Naive thymus-derived CD8-positive, alpha-beta T cell (primary cell): ENCODE measurements at regions not wholly inside any gene's neighbourhood (a gene's known extent, or its start where the extent isn't known, plus 50 kb on each side); places are given as distances from the start of the nearest gene placed in this dataset.

Experiments
- ATAC-seq, 2 donors: fragments of 150-1000 bp; cut with Tn5 transposase in 1 of 2; sonication (Bioruptor Pico), chemical (Tn5 transposase) in 1 of 2; 1 replicate in 1 of 2; 2 replicates in 1 of 2; pipeline ENCODE4 v1.10.0; 2021; ENCODE audit warnings: mild to moderate bottlenecking in 2 of 2, moderate library complexity in 2 of 2
- POLR2A ChIA-PET: fragments of 350-600 bp; sonication (Branson Sonifier 250); formaldehyde crosslinking; loops from one replicate; lab custom pipeline; 2021; ENCODE audit warnings: antibody characterized with exemption; lab: Charles Lee
- DNase-seq, 10 donors: peaks; one replicate each; pipeline versions ENCODE4 v3.0.0 to v3.0.0-alpha.2; 2020 to 2022
- H3K27ac Mint-ChIP-seq, 10 donors: one replicate each; pipeline ENCODE4 v1.8.0; 2020 to 2022; ENCODE audit warnings: mild to moderate bottlenecking in 10 of 10, mixed read lengths in 10 of 10, moderate library complexity in 4 of 10, inconsistent platforms in 1 of 10
- H3K27me3 Mint-ChIP-seq, 5 donors: one replicate each; pipeline ENCODE4 v1.8.0; 2021 to 2022; ENCODE audit warnings: mixed read lengths in 5 of 5
- H3K36me3 Mint-ChIP-seq, 3 donors: one replicate each; pipeline ENCODE4 v1.8.0; 2020 to 2022; ENCODE audit warnings: mixed read lengths in 3 of 3, mild to moderate bottlenecking in 2 of 3, inconsistent platforms in 1 of 3
- H3K4me1 Mint-ChIP-seq, 4 donors: one replicate each; pipeline ENCODE4 v1.8.0; 2021 to 2022; ENCODE audit warnings: mixed read lengths in 4 of 4
- H3K4me3 Mint-ChIP-seq, 10 donors: one replicate each; pipeline ENCODE4 v1.8.0; 2020 to 2022; ENCODE audit warnings: mild to moderate bottlenecking in 10 of 10, mixed read lengths in 10 of 10, moderate library complexity in 6 of 10, inconsistent platforms in 1 of 10
- H3K9me3 Mint-ChIP-seq, 9 donors: one replicate each; pipeline ENCODE4 v1.8.0; 2020 to 2022; ENCODE audit warnings: mixed read lengths in 9 of 9, mild to moderate bottlenecking in 3 of 9, inconsistent platforms in 1 of 9, moderate library complexity in 1 of 9

- peaks cover 0 to 4% (median 0%) of the 10 kb centered on the region in 9 donors for H3K9me3 Mint-ChIP-seq
- DNase-seq (no peak), ATAC-seq (peak in 1 of 2 donors; percentile 44)
- H3K36me3 Mint-ChIP-seq: no peaks in the 10 kb centered on the region
- H3K4me1 Mint-ChIP-seq: no peaks in the 10 kb centered on the region
- H3K27ac Mint-ChIP-seq: no peak overlapping the region
- POLR2A ChIA-PET: no interaction called here
- peaks cover 0 to 4% (median 0%) of the 10 kb centered on the region in 5 donors for H3K27me3 Mint-ChIP-seq
- H3K4me3 Mint-ChIP-seq: no peak overlapping the region
Measured at GRCh38 chr1:90508376-90509167, 208.5 kb downstream of the BARHL2 start.

DNA sequence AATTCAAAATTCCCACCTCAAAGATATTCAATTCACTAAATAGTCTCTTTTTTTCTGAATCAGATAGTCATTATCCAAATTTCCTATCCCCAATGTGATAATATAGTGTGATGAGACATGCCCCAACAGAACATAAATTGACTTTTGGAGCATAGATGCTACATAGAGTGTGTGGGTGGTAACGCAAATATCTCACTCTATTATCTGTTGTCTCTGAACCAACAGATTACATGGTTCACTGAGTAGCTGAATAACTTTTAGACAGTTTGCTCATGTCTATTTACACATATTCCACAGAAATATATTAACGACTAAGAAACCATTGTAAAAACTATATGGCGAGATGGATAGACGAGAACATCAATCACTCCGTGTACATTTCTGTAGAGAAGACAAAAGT is 209.9 kb downstream of the BARHL2 start:
- H3K36me3 Mint-ChIP-seq: no peaks in the 10 kb centered on the region
- DNase-seq (no peak), ATAC-seq (no peak)
- no peak overlapping the region for H3K27ac Mint-ChIP-seq
- H3K27me3 Mint-ChIP-seq: peaks cover 0 to 9% (median 0%) of the 10 kb centered on the region in 5 donors
- no peaks in the 10 kb centered on the region for H3K9me3 Mint-ChIP-seq
- no peaks in the 10 kb centered on the region for H3K4me1 Mint-ChIP-seq
- POLR2A ChIA-PET: no interaction called here
- no peak overlapping the region for H3K4me3 Mint-ChIP-seq

DNA sequence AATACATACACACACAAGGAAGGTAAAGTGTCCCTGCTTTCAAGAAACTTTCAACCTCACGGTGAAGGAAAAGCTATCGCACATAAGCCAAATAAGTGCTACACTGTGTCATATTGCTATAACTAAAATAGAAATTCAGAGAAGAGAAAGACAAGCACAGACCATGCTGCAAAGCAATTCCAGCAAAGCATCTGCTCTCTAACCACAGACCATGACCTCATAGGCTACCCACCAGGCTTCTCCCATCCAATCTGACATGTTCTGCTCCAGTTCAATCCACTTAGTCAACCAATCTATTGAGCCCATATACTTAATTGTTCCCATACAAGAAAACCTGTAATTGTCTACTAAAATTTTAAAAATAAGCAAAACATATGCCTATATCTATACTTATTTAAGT is 211.3 kb downstream of the BARHL2 start:
- H3K9me3 Mint-ChIP-seq: no peaks in the 10 kb centered on the region
- POLR2A ChIA-PET: no interaction called here
- DNase-seq (no peak), ATAC-seq (no peak)
- no peaks in the 10 kb centered on the region for H3K4me1 Mint-ChIP-seq
- H3K4me3 Mint-ChIP-seq: no peak overlapping the region
- H3K36me3 Mint-ChIP-seq: no peaks in the 10 kb centered on the region
- peaks cover 0 to 17% (median 0%) of the 10 kb centered on the region in 5 donors for H3K27me3 Mint-ChIP-seq
- H3K27ac Mint-ChIP-seq: no peak overlapping the region

GRCh38 chr1:90504509-90504908 is 212.6 kb downstream of the BARHL2 start:
- ATAC-seq (no peak), DNase-seq (no peak)
- no peak overlapping the region for H3K4me3 Mint-ChIP-seq
- H3K27ac Mint-ChIP-seq: no peak overlapping the region
- peaks cover 0 to 17% (median 2%) of the 10 kb centered on the region in 5 donors for H3K27me3 Mint-ChIP-seq
- H3K36me3 Mint-ChIP-seq: no peaks in the 10 kb centered on the region
- H3K9me3 Mint-ChIP-seq: no peaks in the 10 kb centered on the region
- POLR2A ChIA-PET: no interaction called here
- H3K4me1 Mint-ChIP-seq: no peaks in the 10 kb centered on the region

DNA sequence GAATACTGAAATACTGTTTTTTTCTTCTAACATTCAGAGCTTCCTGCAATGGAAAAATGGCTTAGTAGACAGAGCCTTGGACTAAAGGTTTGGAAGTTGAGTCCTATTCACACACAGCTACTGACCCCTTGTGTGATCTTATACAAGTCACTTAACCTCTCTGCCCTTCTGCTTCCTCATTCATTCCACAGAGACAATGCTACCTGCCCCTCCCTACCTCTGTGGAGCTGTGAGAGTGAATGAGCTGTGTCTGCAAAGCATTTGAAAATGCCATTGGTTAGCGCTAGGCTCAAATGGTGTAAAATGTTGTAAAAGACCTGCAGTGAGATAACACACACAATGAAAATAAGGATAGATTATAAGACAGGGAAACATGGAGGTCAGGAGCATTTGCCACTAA is 214.4 kb downstream of the BARHL2 start:
- Mint-ChIP-seq H3K27me3 (peaks cover 0 to 17% (median 2%) of the 10 kb centered on the region in 5 donors), H3K4me1 (no peaks in the 10 kb centered on the region), H3K9me3 (no peaks in the 10 kb centered on the region), H3K36me3 (no peaks in the 10 kb centered on the region), H3K27ac (no peak overlapping the region), H3K4me3 (no peak overlapping the region)
- ATAC-seq (no peak), DNase-seq (no peak)
- POLR2A ChIA-PET: no interaction called here

GRCh38 chr1:90502194-90502593 is 214.9 kb downstream of the BARHL2 start:
- ATAC-seq (no peak), DNase-seq (no peak)
- Mint-ChIP-seq H3K4me1 (no peaks in the 10 kb centered on the region), H3K27me3 (peaks cover 0 to 17% (median 2%) of the 10 kb centered on the region in 5 donors), H3K36me3 (no peaks in the 10 kb centered on the region), H3K27ac (no peak overlapping the region), H3K9me3 (no peaks in the 10 kb centered on the region), H3K4me3 (no peak overlapping the region)
- POLR2A ChIA-PET: no interaction called here

- DNase-seq: no peak
- H3K4me1 Mint-ChIP-seq: no peaks in the 10 kb centered on the region
- no peaks in the 10 kb centered on the region for H3K9me3 Mint-ChIP-seq
- H3K27me3 Mint-ChIP-seq: peaks cover 0 to 17% (median 4%) of the 10 kb centered on the region in 5 donors
- ATAC-seq: no peak
- POLR2A ChIA-PET: no interaction called here
- H3K27ac Mint-ChIP-seq: no peak overlapping the region
- no peaks in the 10 kb centered on the region for H3K36me3 Mint-ChIP-seq
- no peak overlapping the region for H3K4me3 Mint-ChIP-seq
Measured at GRCh38 chr1:90501281-90501680, 215.8 kb downstream of the BARHL2 start.

GRCh38 chr1:90494748-90495282 is 222.3 kb downstream of the BARHL2 start:
- Mint-ChIP-seq H3K4me3 (no peak overlapping the region), H3K4me1 (no peaks in the 10 kb centered on the region), H3K27ac (no peak overlapping the region), H3K27me3 (peaks cover 2 to 31% (median 13%) of the 10 kb centered on the region in 5 donors), H3K36me3 (no peaks in the 10 kb centered on the region), H3K9me3 (peaks cover 0 to 9% (median 0%) of the 10 kb centered on the region in 9 donors)
- DNase-seq (no peak), ATAC-seq (no peak)
- POLR2A ChIA-PET: no interaction called here

GRCh38 chr1:90488451-90488850 is 228.7 kb downstream of the BARHL2 start:
- ATAC-seq: no peak
- peaks cover 0 to 9% (median 0%) of the 10 kb centered on the region in 9 donors for H3K9me3 Mint-ChIP-seq
- no peak for DNase-seq
- H3K36me3 Mint-ChIP-seq: no peaks in the 10 kb centered on the region
- H3K27ac Mint-ChIP-seq: no peak overlapping the region
- H3K4me3 Mint-ChIP-seq: no peak overlapping the region
- no peaks in the 10 kb centered on the region for H3K4me1 Mint-ChIP-seq
- peaks cover 0 to 9% (median 1%) of the 10 kb centered on the region in 5 donors for H3K27me3 Mint-ChIP-seq
- POLR2A ChIA-PET: no interaction called here

- no peak for DNase-seq
- peaks cover 0 to 6% (median 0%) of the 10 kb centered on the region in 9 donors for H3K9me3 Mint-ChIP-seq
- no peak for ATAC-seq
- H3K27ac Mint-ChIP-seq: no peak overlapping the region
- peaks cover 0 to 6% (median 1%) of the 10 kb centered on the region in 5 donors for H3K27me3 Mint-ChIP-seq
- no peak overlapping the region for H3K4me3 Mint-ChIP-seq
- H3K4me1 Mint-ChIP-seq: no peaks in the 10 kb centered on the region
- no peaks in the 10 kb centered on the region for H3K36me3 Mint-ChIP-seq
- POLR2A ChIA-PET: no interaction called here
Measured at GRCh38 chr1:90486996-90487395, 230.1 kb downstream of the BARHL2 start.

DNA sequence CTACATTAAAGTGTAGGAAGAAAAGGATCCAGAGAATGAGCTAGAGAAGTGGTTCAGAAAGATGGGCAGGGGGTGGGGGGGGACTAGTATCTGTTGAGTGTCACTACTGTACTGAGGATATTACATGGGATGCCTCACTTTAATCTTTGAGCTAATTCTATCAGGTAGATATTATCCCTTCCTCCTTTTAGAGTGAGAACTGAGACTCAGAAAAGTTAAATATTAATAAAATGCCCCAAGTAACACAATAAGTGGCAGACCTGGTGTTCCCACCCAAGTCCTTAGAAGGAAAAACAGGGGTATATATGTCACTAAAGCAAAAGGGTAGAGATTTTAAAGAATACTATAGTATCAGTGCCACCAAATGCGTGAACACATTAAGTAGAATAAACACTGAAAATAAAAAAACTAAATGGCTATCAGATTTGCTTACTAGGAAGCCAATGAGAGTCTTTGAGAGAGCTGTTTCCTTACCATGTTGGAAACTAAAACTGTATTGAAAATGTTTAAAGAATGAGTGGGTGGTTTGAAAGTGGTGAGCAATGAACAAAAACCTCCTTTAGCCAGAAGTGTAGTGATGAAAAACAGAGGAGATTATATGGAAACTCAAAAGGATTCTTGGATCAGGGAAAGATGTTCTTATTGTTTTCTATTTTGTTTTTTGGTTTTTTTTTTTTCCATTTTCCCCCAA is 230.8 kb downstream of the BARHL2 start:
- Mint-ChIP-seq H3K27me3 (peaks cover 0 to 1% (median 0%) of the 10 kb centered on the region in 5 donors), H3K27ac (no peak overlapping the region), H3K36me3 (no peaks in the 10 kb centered on the region), H3K4me3 (no peak overlapping the region), H3K4me1 (no peaks in the 10 kb centered on the region), H3K9me3 (no peaks in the 10 kb centered on the region)
- ATAC-seq: no peak
- DNase-seq: no peak
- POLR2A ChIA-PET: no interaction called here

GRCh38 chr1:90480271-90480835 is 236.7 kb downstream of the BARHL2 start:
- H3K36me3 Mint-ChIP-seq: no peaks in the 10 kb centered on the region
- DNase-seq (no peak), ATAC-seq (no peak)
- no peaks in the 10 kb centered on the region for H3K4me1 Mint-ChIP-seq
- H3K4me3 Mint-ChIP-seq: no peak overlapping the region
- POLR2A ChIA-PET: no interaction called here
- no peaks in the 10 kb centered on the region for H3K9me3 Mint-ChIP-seq
- H3K27me3 Mint-ChIP-seq: peaks cover 0 to 1% (median 0%) of the 10 kb centered on the region in 5 donors
- no peak overlapping the region for H3K27ac Mint-ChIP-seq

GRCh38 chr1:90476994-90477393 is 240.1 kb downstream of the BARHL2 start:
- H3K27ac Mint-ChIP-seq: no peak overlapping the region
- H3K4me3 Mint-ChIP-seq: no peak overlapping the region
- no peak for DNase-seq
- POLR2A ChIA-PET: no interaction called here
- H3K9me3 Mint-ChIP-seq: no peaks in the 10 kb centered on the region
- H3K36me3 Mint-ChIP-seq: no peaks in the 10 kb centered on the region
- peaks cover 0 to 1% (median 0%) of the 10 kb centered on the region in 5 donors for H3K27me3 Mint-ChIP-seq
- no peaks in the 10 kb centered on the region for H3K4me1 Mint-ChIP-seq
- no peak for ATAC-seq
